Hematopoietic multipotent progenitor cell treated with erythropoietin and hydrocortisone succinate and interleukin-3 and kit ligand, for 4 days (in vitro differentiated cells): ENCODE measurements at regions not wholly inside any gene's neighbourhood (a gene's known extent, or its start where the extent isn't known, plus 50 kb on each side); places are given as distances from the start of the nearest gene placed in this dataset.
"Not testable (repeated sequence)": the region's sequence is repeated elsewhere in the genome, so short reads cannot be mapped to it uniquely, and the experiment has no call there.

Source experiments
- DNase-seq: peaks from one replicate; pipeline ENCODE4 v3.0.0-alpha.2; 2015

- DNase-seq, result not testable (repeated sequence)
These were observed 777.9 kb downstream of the CDH11 start for GRCh38 chr16:64343820-64344443.

- no peak for DNase-seq
These were observed 778.6 kb downstream of the CDH11 start for GRCh38 chr16:64343061-64343819.

DNA sequence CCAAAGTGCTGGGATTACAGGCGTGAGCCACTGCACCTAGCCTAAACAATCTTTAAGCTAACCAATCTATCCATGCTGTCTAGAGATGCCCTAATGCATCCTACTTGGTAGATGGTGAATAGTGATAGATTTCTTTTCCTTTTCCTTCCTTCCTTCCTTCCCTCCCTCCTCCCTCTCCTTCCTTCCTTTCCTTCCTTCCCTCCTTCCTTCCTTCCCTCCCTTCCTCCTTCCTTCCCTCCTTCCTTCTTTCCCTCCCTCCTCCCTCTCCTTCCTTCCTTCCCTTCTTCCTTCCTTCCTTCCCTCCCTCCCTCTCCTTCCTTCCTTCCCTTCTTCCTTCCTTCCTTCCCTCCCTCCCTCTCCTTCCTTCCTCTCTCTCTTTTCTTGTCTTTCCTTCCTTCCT lies 780.5 kb downstream of the CDH11 start:
- not testable (repeated sequence) for DNase-seq

GRCh38 chr16:64339052-64339770 lies 782.7 kb downstream of the CDH11 start:
- no peak for DNase-seq

GRCh38 chr16:64321881-64322280 lies 800.0 kb downstream of the CDH11 start:
- DNase-seq, result no peak

DNA sequence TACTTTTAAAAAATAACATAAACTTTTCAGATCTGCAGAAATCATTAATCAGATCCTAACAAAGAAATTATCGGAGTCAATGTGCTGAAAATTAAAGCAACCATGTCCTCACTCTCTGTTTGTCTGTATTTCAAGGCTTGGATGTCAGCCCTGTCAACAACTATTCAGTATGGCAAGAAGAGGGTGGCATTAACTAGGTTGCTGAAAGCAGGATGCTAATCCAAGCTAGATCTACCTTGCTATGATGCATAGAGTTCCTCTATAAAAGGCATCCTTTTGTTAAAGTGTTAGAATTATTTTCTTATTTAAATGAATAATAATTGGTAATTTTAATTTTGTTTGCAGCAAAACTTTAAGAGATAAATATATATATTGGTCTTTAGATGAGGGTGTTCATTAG lies 800.8 kb downstream of the CDH11 start:
- no peak for DNase-seq

- DNase-seq, result no peak
These were observed 804.3 kb downstream of the CDH11 start for GRCh38 chr16:64317601-64318000.

- DNase-seq, result no peak
These were observed 808.1 kb downstream of the CDH11 start for GRCh38 chr16:64313726-64314125.

GRCh38 chr16:64312980-64313379 lies 808.9 kb downstream of the CDH11 start:
- no peak for DNase-seq

DNA sequence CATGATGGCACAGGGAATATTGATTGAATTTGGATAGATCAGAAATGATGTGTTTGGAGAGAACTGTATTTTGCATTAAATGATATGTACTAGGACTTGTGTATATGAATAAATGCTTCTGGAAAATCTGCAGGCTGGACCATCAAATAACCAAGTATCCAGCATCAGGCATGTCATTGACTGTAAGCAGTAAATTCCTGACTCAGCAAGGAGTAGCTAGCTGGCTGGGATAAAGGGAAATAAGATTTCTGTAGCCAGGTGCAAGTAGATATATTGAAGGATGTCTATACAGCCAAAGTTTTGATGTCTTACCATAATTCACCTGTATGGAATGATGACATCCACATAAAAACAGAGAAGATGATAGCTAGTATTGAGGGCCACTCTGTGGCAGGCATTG lies 809.6 kb downstream of the CDH11 start:
- no peak for DNase-seq

DNA sequence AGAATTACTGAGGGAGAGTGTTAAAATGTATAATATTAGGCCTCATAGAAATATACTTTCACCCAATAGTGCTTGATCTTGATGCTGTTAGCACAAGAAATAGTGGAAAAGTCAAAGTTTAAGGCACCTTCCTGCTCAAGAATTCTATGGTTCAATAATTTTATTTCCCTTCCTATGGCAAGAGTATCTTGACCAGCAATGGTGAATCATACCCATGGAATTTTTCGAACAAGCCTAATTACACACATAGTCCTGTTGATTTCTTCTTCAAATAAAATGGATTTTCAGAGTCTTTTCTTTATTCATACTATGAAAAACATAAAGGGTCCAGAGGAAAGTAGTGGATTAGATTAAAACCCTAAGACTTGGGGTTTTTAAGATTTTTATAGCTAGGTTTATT lies 810.6 kb downstream of the CDH11 start:
- no peak for DNase-seq

- no peak for DNase-seq
These were observed 812.3 kb downstream of the CDH11 start for GRCh38 chr16:64309398-64310110.

DNA sequence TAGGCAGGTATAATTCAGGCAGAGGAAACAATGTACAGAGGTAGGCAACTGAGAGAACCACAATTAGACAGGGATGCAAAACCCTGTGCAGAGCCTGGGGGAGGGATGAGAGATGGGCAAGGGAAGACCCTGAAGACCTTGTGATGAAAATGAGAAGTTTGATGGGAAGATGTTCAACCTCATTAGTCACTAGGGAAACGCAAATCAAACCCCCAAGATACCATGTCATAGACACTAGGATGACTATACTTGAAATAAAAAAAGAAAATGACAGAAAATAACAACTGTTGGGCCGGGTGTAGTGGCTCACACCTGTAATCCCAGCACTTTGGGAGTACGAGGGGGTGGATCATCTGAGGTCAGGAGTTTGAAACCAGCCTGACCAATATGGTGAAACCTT lies 813.1 kb downstream of the CDH11 start:
- DNase-seq, result no peak

DNA sequence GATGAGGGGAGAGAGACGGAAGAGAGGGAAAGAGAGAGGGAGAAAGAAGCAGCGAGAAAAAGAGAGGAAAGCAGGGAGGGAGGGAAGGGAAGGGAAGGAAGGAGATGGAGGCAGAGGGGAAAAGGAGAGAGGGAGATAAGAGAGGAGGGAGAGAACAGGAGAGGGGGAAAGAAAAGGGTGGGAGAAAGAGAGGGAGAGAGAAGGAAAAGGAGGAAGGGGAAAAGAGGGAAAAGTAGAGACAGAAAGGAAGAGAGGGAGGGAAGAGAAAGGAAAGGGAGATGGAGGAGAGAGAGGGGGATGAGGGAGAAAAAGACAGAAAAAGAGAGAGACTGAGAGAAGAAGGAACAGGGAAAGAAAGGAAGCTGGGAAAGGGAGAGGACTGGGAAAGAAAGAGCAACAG lies 814.4 kb downstream of the CDH11 start:
- no peak for DNase-seq

GRCh38 chr16:64305663-64306062 lies 816.2 kb downstream of the CDH11 start:
- no peak for DNase-seq

- no peak for DNase-seq
These were observed 816.9 kb downstream of the CDH11 start for GRCh38 chr16:64304951-64305350.

DNA sequence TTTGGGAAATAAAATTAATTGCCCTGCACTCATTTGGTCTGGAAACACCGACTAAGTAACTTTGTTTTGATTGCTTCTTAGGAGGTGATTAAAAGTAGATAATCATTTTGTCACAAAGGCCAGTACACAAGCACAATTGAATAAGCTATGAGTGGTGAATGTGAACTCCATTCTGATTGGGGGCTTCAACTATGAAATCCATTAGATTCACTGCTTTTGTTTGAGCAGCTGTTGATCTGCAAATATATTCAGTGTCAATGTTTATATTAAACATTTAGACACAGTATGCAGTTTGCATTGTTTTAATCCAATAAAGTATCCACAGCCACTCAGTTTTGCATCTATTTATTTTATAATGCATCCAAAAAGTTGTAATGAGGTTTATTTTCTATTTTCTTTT lies 817.5 kb downstream of the CDH11 start:
- DNase-seq, result no peak

- DNase-seq, result no peak
These were observed 823.8 kb downstream of the CDH11 start for GRCh38 chr16:64297863-64298600.

GRCh38 chr16:64295466-64295865 lies 826.4 kb downstream of the CDH11 start:
- DNase-seq, result no peak

DNA sequence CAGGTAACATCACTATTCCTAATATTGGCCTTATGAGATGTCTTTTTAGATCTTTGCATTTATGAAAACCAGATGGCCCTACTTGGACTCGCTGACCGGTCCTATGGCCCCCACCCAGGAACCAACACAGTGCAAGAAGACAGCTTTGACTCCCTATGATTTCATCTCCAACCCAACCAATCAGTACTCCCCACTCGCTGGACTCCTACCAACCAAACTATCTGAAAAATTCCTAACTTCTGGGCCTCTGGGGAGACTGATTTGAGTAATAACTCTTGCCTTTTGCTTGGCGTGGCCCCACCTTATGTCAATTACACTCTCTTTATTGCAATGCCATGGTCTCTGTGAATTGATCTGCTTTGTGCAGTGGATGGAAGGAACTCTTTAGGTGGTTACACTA lies 828.9 kb downstream of the CDH11 start:
- no peak for DNase-seq

DNA sequence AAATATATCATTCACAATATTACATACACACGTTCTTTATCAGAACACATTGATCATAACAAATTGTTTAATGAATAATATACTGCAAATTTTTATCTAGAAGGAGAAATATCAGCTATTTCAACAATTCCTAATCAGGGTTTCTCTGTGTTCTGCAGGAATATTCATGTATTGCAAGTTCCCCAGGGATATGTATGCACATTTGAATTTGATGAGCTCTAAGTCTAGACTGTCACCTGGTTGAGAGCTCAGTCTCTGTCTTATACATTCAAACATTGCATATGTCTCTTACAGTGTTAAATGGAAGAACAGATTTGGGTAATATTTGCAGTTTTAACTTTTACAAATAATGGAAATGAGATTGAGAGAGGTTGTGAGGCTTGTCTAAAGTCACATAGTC lies 829.7 kb downstream of the CDH11 start:
- no peak for DNase-seq

GRCh38 chr16:64290461-64290860 lies 831.4 kb downstream of the CDH11 start:
- DNase-seq, result no peak
